NCI-H460 (cell line): ENCODE measurements at regions not wholly inside any gene's neighbourhood (a gene's known extent, or its start where the extent isn't known, plus 50 kb on each side); places are given as distances from the start of the nearest gene placed in this dataset.
A peak's percentile ranks its signal among the peaks of the same experiment; 100 is the strongest.

Experiments
- DNase-seq: peaks from one replicate; pipeline ENCODE4 v3.0.0-alpha.2; 2016; ENCODE audit warnings: low read depth; ENCODE audit errors: extremely low read depth

GRCh38 chr3:40593351-40593750 is 68.6 kb downstream of the ZNF621 start:
- peak; percentile 12 for DNase-seq

- DNase-seq: no peak
Observed at GRCh38 chr3:40597441-40597840, 72.7 kb downstream of the ZNF621 start.

GRCh38 chr3:40598338-40598737 is 73.6 kb downstream of the ZNF621 start:
- DNase-seq: no peak

DNA sequence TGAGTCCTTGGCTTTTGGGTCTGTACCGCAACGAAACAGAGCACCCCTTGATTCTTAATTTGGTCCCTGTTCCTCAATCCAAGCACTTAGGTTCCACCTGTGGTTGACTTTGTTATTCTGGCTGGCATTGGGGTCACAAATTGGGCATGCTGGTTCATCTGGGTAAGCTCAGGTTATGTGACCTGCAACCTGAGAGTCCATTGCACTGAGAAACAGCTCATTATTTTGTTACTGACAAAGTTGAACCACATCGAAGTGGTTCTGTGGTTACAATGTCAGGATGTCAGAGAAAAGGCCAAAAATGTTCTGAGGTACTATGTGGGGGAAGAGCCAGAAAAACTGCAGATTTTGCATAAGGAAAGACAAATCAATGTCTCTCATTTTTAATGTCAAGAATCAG is 74.2 kb downstream of the ZNF621 start:
- DNase-seq: no peak

- no peak for DNase-seq
Observed at GRCh38 chr3:40602778-40603385, 78.1 kb downstream of the ZNF621 start.

DNA sequence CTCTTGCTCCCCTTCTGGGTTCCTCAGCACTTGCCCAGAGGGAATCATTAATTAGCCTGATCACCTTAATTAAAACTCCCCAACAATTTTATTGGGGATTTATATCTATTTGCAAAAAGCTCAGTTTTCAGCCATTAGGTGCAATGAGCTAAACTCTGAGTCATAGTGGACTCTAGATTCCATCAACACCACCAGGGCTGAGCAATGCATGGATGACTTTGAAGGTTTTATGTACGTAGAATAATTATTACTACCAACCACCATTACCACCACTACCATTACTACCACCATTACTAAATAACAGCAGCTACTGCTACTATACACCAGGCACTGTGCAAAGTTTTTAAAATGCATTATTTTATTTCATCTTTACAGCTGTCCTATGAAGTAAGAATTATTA is 81.2 kb downstream of the ZNF621 start:
- DNase-seq: no peak

GRCh38 chr3:40608091-40608490 is 83.3 kb downstream of the ZNF621 start:
- DNase-seq: no peak

GRCh38 chr3:40613306-40613705 is 88.5 kb downstream of the ZNF621 start:
- DNase-seq: no peak

- DNase-seq: no peak
Observed at GRCh38 chr3:40615110-40615915, 90.6 kb downstream of the ZNF621 start.

GRCh38 chr3:40615918-40616819 is 91.4 kb downstream of the ZNF621 start:
- DNase-seq: no peak

DNA sequence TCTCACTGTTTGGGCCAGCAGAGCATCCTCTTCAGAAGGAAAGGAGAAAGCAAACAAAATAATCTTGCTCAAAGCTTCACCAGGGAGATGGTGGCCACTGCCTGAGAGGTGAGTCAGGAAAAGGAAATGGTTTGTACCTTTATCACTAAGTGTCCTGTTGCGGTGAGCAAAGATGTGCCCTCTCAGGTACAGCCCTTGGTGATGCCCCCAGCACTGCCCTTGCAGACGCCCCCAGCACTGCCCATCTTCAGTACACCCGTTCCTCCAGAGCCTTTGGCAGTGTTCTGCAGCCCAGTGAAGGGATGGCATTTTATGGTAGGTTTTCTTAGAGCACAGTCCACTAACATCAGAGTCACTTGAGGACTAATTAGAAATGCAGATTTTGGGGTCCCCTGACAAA is 92.3 kb downstream of the ZNF621 start:
- no peak for DNase-seq

DNA sequence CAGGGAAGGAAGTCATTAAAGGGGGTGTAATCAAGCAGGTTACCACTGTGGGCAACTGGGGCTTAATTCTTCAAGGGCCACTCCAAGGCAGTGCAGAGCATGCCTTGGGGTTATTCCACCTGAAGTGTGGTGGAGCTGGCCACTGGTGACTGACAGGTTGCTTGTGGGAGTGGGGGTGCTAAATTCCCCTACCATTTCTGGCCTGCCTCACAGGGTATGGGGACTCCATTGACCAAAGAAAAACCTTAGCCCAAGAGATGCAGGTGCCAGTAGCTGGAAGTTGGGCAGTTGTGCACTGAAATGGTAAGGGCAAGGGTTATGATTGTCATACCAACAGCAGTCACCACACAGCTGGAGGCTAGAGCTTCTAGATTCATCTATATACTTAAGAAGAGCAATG is 93.4 kb downstream of the ZNF621 start:
- DNase-seq: no peak

DNA sequence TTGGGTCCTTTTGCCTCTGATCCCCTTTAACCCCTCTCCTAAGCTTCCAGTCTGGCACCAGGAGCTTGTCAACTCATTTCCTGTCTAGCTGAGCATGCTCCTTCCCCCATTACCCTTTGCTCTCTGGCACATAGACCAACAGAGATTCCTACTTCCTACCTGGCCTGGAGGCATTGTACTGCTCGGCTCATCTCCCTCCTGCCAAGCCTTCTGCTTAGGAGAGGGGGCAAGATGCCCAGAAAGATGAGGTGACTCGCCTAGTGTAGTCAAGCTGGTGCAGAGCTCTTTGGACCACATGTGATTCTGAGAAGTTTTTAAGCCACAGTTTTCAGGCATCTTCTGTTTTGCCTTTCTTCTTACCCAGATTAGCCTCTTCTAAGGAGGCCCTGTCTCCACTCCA is 95.4 kb downstream of the ZNF621 start:
- no peak for DNase-seq

- DNase-seq: no peak
Observed at GRCh38 chr3:40621252-40621651, 96.5 kb downstream of the ZNF621 start.

DNA sequence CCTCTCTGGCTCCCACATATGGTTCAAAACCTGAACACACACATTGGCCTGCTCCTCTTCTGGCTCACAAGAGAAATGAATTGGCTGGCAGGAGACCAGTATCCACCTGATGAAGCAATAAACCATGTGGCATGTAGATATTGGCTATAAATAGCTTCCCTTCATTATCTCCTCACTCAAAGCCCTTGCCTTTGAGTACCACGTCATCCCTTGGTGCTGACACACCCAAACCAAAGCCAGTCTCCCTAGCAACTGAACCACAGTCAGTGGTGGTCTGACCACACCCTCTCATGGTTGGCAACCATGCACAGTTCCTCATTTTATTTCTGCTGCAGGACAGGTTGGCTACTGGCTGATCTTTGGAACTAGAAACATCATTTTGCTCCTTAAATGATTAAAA is 98.8 kb downstream of the ZNF621 start:
- no peak for DNase-seq

DNA sequence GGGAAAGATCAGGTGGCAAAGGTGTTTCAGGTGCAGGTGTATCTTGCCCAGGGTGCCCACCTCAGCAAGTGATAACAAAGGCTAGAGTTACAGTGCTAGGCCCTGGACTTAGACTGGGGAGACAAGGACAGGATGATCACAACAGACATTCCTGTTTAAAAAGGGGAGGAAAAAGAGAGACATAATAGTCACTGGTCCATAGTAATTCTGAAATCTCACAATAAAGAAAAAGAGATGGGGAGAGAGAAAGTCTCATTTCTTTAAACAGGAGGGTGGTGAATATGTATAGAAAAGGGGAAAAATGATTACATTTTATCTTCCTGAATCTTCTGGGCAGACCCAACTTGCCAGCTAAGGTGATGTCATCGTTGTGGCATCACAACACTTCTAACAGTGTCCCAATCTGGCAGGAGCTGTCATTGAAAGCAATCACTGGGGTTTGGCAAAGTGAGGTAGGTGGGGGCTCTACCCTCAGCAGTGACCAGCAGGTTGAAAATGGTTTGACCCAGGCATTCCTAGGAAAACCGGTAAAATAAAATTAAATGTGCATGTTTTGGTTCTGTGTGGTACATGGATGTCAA is 99.5 kb downstream of the ZNF621 start:
- no peak for DNase-seq

DNA sequence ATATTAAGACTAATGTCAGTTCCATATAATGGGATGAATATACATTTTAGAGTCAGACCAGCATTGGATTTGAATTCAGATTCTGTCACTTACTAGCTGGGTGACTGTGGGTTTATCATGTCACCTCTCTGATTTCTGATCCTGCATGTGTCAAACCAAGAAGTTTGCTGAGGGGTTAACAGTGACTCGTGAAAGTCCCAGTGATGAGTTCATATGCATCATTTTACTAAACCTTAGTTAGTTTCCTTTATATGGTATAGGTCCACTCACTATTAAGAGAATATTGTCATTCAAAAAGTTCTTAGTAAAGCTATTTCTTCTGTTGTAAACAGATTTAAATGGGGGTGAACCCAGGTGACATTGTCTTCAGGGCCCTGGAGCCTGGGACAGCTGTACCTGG is 102.3 kb downstream of the ZNF621 start:
- no peak for DNase-seq

GRCh38 chr3:40628984-40629383 is 104.2 kb downstream of the ZNF621 start:
- no peak for DNase-seq

- no peak for DNase-seq
Observed at GRCh38 chr3:40631341-40631995, 106.7 kb downstream of the ZNF621 start.

DNA sequence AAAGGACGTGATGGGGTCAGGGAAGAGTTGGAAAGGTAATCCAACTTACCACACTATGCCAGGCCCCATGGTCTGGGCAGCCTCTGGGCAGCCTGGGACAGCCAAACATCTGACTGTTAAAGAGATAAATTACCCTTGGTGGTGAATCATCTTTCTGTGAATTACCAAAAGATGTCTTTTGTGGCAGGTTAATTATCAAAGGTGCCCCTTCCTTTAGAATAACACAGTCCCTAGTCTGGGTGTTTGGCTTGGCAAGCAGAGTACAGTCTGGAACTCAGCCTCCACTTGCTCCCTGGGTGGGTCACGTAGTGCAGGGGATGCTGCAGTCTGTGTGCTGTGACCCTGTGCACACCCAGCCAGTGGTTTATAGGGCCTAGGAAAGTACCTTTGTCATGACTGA is 113.1 kb downstream of the ZNF621 start:
- DNase-seq: peak; percentile 4

GRCh38 chr3:40639006-40639405 is 114.2 kb downstream of the ZNF621 start:
- DNase-seq: no peak
